ENCODE measurements at regions not wholly inside any gene's neighbourhood (a gene's known extent, or its start where the extent isn't known, plus 50 kb on each side); places are given as distances from the start of the nearest gene placed in this dataset.

- ATAC-seq (ENCODE audit: low read depth) (no peak), DNase-seq (no peak)
- ChIA-PET POLR2A (no interaction called here), CTCF (interaction anchor here (0.5 to 2.0 kb wide), 2 partner anchors 8 to 125 kb away, joined by 3 to 7 read pairs; no protein-coding TSS in a partner anchor)
- Histone ChIP-seq H3K36me3 (replicated peaks in 1 of 2; ENCODE audit: control extremely low read depth in 1 of 2, control insufficient read depth in 1 of 2, extremely low read depth in 1 of 2, insufficient read depth in 2 of 2, low read length in 1 of 2) (peaks cover 0 to 11% of the 10 kb centered on the region in 2 experiments), H3K4me2 (replicated peaks; ENCODE audit: low read depth, low read length, poor library complexity, severe bottlenecking) (no peak overlapping the region), H3K4me3 (ENCODE audit: control extremely low read depth in 1 of 5, extremely low read depth in 1 of 5, insufficient read depth in 1 of 5, low read depth in 2 of 5, low read length in 4 of 5) (no peak overlapping the region), H3K9me3 (ENCODE audit: control extremely low read depth in 1 of 3, control insufficient read depth in 2 of 3, insufficient read depth in 1 of 3, low read length in 2 of 3) (no peaks in the 10 kb centered on the region), H3K27me3 (replicated peaks in 1 of 4; ENCODE audit: control extremely low read depth in 1 of 4, control insufficient read depth in 3 of 4, insufficient read depth in 4 of 4, low read length in 3 of 4) (no peaks in the 10 kb centered on the region), H3K79me2 (ENCODE audit: control insufficient read depth, insufficient read depth, low read length) (peaks cover 3% of the 10 kb centered on the region), H3K9ac (ENCODE audit: low read length) (no peak overlapping the region), H3K27ac (ENCODE audit: low read length in 2 of 2) (no peak overlapping the region), H3K4me1 (ENCODE audit: control insufficient read depth in 2 of 2, insufficient read depth in 2 of 2, low read length in 2 of 2) (peaks cover 38 to 41% of the 10 kb centered on the region in 2 donors), H4K20me1 (ENCODE audit: control insufficient read depth, insufficient read depth, low read length, poor library complexity, severe bottlenecking) (no peaks in the 10 kb centered on the region), H2AFZ (ENCODE audit: insufficient read depth, low read depth, low read length, poor library complexity, severe bottlenecking) (no peak overlapping the region)
- no CpG with 5 or more reads among the region's 3 CpGs for WGBS (ENCODE audit: insufficient coverage)
- peaks cover 52% of the 10 kb centered on the region for H3K4me1 Mint-ChIP-seq
- H3K9me3 Mint-ChIP-seq (ENCODE audit: insufficient read depth): peaks cover 2% of the 10 kb centered on the region
- TF ChIP-seq CTCF (IDR thresholded peaks at IDR 0.05) (no peak), EZH2 (IDR thresholded peaks at IDR 0.05; ENCODE audit: borderline replicate concordance, insufficient read depth, low read depth, low read length, poor library complexity, severe bottlenecking) (no peak)
- no peak overlapping the region for H3K27ac Mint-ChIP-seq
- no peak overlapping the region for H3K4me3 Mint-ChIP-seq
- H3K27me3 Mint-ChIP-seq: no peaks in the 10 kb centered on the region
- intact Hi-C loops (cut with micrococcal nuclease): no loop called here
Measured at GRCh38 chr7:22581099-22581498, 81.1 kb upstream of the STEAP1B start.

- DNase-seq (no peak), ATAC-seq (ENCODE audit: low read depth) (no peak)
- no peak overlapping the region for H3K4me2 ChIP-seq (replicated peaks; ENCODE audit: low read depth, low read length, poor library complexity, severe bottlenecking)
- peaks cover 0 to 11% of the 10 kb centered on the region in 2 experiments for H3K36me3 ChIP-seq (replicated peaks in 1 of 2; ENCODE audit: control extremely low read depth in 1 of 2, control insufficient read depth in 1 of 2, extremely low read depth in 1 of 2, insufficient read depth in 2 of 2, low read length in 1 of 2)
- no peak overlapping the region for H3K4me3 Mint-ChIP-seq
- H2AFZ ChIP-seq (ENCODE audit: insufficient read depth, low read depth, low read length, poor library complexity, severe bottlenecking): no peak overlapping the region
- peaks cover 50% of the 10 kb centered on the region for H3K4me1 Mint-ChIP-seq
- intact Hi-C loops (cut with micrococcal nuclease): loop anchor here (2.0 kb wide), 1 partner anchor 17 kb away; no protein-coding TSS in a partner anchor
- H3K27ac Mint-ChIP-seq: peak overlapping the region; percentile 47
- H3K4me3 ChIP-seq (ENCODE audit: control extremely low read depth in 1 of 5, extremely low read depth in 1 of 5, insufficient read depth in 1 of 5, low read depth in 2 of 5, low read length in 4 of 5): no peak overlapping the region
- no peaks in the 10 kb centered on the region for H4K20me1 ChIP-seq (ENCODE audit: control insufficient read depth, insufficient read depth, low read length, poor library complexity, severe bottlenecking)
- H3K79me2 ChIP-seq (ENCODE audit: control insufficient read depth, insufficient read depth, low read length): peaks cover 3% of the 10 kb centered on the region
- no peak for TF ChIP-seq CTCF (IDR thresholded peaks at IDR 0.05)
- TF ChIP-seq EZH2 (IDR thresholded peaks at IDR 0.05; ENCODE audit: borderline replicate concordance, insufficient read depth, low read depth, low read length, poor library complexity, severe bottlenecking): no peak
- H3K9me3 Mint-ChIP-seq (ENCODE audit: insufficient read depth): peaks cover 2% of the 10 kb centered on the region
- H3K27me3 ChIP-seq (replicated peaks in 1 of 4; ENCODE audit: control extremely low read depth in 1 of 4, control insufficient read depth in 3 of 4, insufficient read depth in 4 of 4, low read length in 3 of 4): no peaks in the 10 kb centered on the region
- no peak overlapping the region for H3K9ac ChIP-seq (ENCODE audit: low read length)
- ChIA-PET POLR2A (no interaction called here), CTCF (interaction anchor here (0.8 to 2.0 kb wide), 2 partner anchors 9 to 148 kb away, joined by 4 to 7 read pairs; no protein-coding TSS in a partner anchor)
- H3K9me3 ChIP-seq (ENCODE audit: control extremely low read depth in 1 of 3, control insufficient read depth in 2 of 3, insufficient read depth in 1 of 3, low read length in 2 of 3): no peaks in the 10 kb centered on the region
- peaks cover 34 to 37% of the 10 kb centered on the region in 2 donors for H3K4me1 ChIP-seq (ENCODE audit: control insufficient read depth in 2 of 2, insufficient read depth in 2 of 2, low read length in 2 of 2)
- no peak overlapping the region for H3K27ac ChIP-seq (ENCODE audit: low read length in 2 of 2)
- H3K27me3 Mint-ChIP-seq: no peaks in the 10 kb centered on the region
- no CpG with 5 or more reads among the region's 2 CpGs for WGBS (ENCODE audit: insufficient coverage)
Measured at GRCh38 chr7:22579961-22580360, 80.0 kb upstream of the STEAP1B start.

Data from B cell (primary cell).